ENCODE measurements at regions not wholly inside any gene's neighbourhood (a gene's known extent, or its start where the extent isn't known, plus 50 kb on each side); places are given as distances from the start of the nearest gene placed in this dataset.

DNA sequence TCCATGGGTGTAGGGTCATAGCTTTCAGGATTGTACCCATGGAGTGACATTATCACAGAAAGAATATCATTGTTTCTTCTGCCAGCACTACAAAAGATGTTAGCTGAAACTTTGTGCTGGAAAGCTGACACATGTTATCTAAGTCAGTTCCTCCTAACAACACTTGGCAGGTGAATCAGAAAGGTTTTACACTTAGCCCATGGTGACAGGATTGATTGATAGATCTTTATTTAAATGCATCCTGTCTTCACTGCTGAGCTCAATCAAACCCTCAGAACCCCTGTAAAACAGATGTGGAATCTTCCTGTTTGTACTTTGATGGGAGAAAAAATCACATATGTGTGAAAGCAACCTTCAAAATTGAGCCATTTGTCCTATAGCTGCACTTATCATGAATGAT, 811.5 kb upstream of the ANO3 start:
- no peaks in the 10 kb centered on the region for H3K9me3 ChIP-seq
- H3K4me1 ChIP-seq (ENCODE audit: control insufficient read depth in 1 of 2, low read depth in 2 of 2) = no peaks in the 10 kb centered on the region
- ATAC-seq (ENCODE audit: insufficient number of reproducible peaks, low FRiP score, low read depth) (no peak), DNase-seq (ENCODE audit: low spot score) (no peak)
- TF ChIP-seq, protein P1, sequence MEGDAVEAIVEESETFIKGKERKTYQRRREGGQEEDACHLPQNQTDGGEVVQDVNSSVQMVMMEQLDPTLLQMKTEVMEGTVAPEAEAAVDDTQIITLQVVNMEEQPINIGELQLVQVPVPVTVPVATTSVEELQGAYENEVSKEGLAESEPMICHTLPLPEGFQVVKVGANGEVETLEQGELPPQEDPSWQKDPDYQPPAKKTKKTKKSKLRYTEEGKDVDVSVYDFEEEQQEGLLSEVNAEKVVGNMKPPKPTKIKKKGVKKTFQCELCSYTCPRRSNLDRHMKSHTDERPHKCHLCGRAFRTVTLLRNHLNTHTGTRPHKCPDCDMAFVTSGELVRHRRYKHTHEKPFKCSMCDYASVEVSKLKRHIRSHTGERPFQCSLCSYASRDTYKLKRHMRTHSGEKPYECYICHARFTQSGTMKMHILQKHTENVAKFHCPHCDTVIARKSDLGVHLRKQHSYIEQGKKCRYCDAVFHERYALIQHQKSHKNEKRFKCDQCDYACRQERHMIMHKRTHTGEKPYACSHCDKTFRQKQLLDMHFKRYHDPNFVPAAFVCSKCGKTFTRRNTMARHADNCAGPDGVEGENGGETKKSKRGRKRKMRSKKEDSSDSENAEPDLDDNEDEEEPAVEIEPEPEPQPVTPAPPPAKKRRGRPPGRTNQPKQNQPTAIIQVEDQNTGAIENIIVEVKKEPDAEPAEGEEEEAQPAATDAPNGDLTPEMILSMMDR (IDR thresholded peaks at IDR 0.05) = no peak
- H3K27ac ChIP-seq = no peak overlapping the region
- no peak overlapping the region for H3K4me3 ChIP-seq
- no peaks in the 10 kb centered on the region for H3K36me3 ChIP-seq
- H3K27me3 ChIP-seq (replicated peaks; ENCODE audit: insufficient read depth) = no peaks in the 10 kb centered on the region

DNA sequence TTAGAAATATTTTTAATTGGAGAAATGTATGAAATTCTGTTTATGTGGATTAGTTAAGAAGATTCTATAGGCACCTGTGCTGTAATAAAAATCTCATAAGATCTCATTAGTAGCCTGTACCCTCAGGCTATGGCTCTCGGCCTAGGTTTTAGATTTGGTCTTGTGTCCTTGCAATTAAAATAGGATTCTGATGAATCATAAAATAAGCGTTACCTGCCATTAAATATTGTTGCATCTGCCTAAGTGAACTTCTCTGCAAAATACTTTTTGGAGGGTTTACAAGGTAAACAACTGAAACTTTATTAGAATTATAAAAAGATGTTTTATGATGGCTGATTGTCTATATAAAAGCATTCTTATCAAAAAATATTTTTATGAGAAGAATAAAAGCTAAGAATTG, 804.1 kb upstream of the ANO3 start:
- H3K4me3 ChIP-seq = no peak overlapping the region
- TF ChIP-seq, protein P1 (IDR thresholded peaks at IDR 0.05) = no peak
- H3K4me1 ChIP-seq (ENCODE audit: control insufficient read depth in 1 of 2, low read depth in 2 of 2) = no peaks in the 10 kb centered on the region
- no peaks in the 10 kb centered on the region for H3K36me3 ChIP-seq
- DNase-seq (ENCODE audit: low spot score) (no peak), ATAC-seq (ENCODE audit: insufficient number of reproducible peaks, low FRiP score, low read depth) (no peak)
- H3K9me3 ChIP-seq = no peaks in the 10 kb centered on the region
- H3K27me3 ChIP-seq (replicated peaks; ENCODE audit: insufficient read depth) = no peaks in the 10 kb centered on the region
- H3K27ac ChIP-seq = no peak overlapping the region

DNA sequence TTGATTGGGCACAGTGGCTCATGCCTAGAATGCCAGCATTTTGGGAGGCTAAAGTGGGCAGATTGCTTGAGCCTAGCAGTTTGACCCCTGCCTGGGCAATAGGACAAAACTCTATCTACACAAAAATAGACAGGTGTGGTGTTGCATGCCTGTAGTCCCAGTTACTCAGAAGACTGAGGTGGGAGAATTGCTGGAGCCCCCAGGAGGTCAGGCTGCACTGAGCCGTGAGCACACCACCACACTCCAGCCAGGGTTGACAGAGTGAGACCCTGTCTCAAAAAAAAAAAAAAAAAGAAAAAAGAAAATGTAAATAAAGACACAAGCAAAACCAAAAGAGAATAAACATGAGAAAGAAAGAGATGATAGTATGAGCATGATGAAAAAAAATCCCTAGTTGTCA, 802.4 kb upstream of the ANO3 start:
- no peaks in the 10 kb centered on the region for H3K9me3 ChIP-seq
- no peak for DNase-seq (ENCODE audit: low spot score)
- H3K4me1 ChIP-seq (ENCODE audit: control insufficient read depth in 1 of 2, low read depth in 2 of 2) = no peaks in the 10 kb centered on the region
- no peak for ATAC-seq (ENCODE audit: insufficient number of reproducible peaks, low FRiP score, low read depth)
- TF ChIP-seq, protein P1 (IDR thresholded peaks at IDR 0.05) = no peak
- H3K4me3 ChIP-seq = no peak overlapping the region
- no peaks in the 10 kb centered on the region for H3K36me3 ChIP-seq
- no peak overlapping the region for H3K27ac ChIP-seq
- H3K27me3 ChIP-seq (replicated peaks; ENCODE audit: insufficient read depth) = no peaks in the 10 kb centered on the region

DNA sequence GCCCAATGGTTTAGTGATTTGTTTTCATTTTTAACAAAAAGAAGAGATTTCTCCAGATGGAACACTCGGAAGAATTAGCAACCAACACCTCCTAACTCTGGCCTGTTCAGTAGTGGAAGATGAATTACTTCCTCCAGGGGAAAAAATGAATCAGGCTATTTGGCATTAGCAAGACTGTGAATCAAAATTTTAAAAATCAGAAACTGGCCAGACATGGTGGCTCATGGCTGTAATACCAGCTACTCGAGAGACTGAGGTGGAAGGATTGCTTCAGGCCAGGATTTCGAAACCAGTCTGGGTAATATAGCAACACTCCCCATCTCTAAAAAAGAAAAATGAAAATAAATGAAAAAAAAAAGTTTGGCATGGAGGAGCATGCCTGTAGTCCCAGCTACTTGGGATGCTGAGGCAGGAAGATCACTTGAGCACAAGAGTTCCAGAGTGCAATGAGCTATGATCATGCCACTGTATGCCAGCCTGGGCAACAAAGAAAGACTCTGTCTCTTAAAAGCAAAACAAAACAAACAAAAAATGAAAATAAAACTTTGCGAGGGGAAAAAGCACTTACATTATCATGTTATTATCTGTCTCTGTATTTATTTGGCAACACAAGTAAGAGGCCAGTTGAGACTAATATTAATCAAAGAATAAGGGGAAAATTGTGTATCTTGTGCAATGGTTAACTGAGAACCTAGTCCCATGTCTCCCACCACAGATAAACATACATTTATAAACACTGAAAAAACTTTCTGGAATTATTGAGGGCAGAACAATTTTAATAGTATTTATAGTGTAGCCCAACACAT, 796.3 kb upstream of the ANO3 start:
- ATAC-seq (ENCODE audit: insufficient number of reproducible peaks, low FRiP score, low read depth) (no peak), DNase-seq (ENCODE audit: low spot score) (no peak)
- TF ChIP-seq, protein P1 (IDR thresholded peaks at IDR 0.05) = no peak
- no peaks in the 10 kb centered on the region for H3K9me3 ChIP-seq
- no peak overlapping the region for H3K4me3 ChIP-seq
- no peaks in the 10 kb centered on the region for H3K27me3 ChIP-seq (replicated peaks; ENCODE audit: insufficient read depth)
- H3K4me1 ChIP-seq (ENCODE audit: control insufficient read depth in 1 of 2, low read depth in 2 of 2) = no peaks in the 10 kb centered on the region
- H3K36me3 ChIP-seq = no peaks in the 10 kb centered on the region
- no peak overlapping the region for H3K27ac ChIP-seq

DNA sequence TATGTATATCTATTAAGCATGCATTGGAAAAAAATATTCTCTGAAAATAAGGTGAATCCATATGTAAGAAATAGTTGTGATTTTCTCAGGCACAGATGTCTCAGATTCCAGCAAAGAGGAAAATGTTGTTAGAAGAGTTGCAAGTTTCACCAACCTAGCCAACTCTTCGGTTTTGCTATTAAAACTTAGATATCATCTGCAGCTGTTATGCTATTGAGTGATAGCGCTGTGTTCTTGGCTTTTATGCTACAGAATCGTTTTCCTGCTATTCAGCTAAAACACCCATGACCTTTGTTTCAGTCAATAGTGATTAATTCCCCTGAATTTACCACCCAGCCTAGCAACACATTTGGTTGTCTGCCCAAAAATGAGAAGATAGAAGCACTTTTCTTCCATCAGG, 795.6 kb upstream of the ANO3 start:
- Histone ChIP-seq H3K4me1 (ENCODE audit: control insufficient read depth in 1 of 2, low read depth in 2 of 2) (no peaks in the 10 kb centered on the region), H3K27ac (no peak overlapping the region), H3K4me3 (no peak overlapping the region), H3K36me3 (no peaks in the 10 kb centered on the region), H3K9me3 (no peaks in the 10 kb centered on the region), H3K27me3 (replicated peaks; ENCODE audit: insufficient read depth) (no peaks in the 10 kb centered on the region)
- no peak for ATAC-seq (ENCODE audit: insufficient number of reproducible peaks, low FRiP score, low read depth)
- no peak for DNase-seq (ENCODE audit: low spot score)
- TF ChIP-seq, protein P1 (IDR thresholded peaks at IDR 0.05) = no peak

Measured in thoracic aorta (tissue), 2 donors.